ENCODE measurements at regions not wholly inside any gene's neighbourhood (a gene's known extent, or its start where the extent isn't known, plus 50 kb on each side); places are given as distances from the start of the nearest gene placed in this dataset.

DNA sequence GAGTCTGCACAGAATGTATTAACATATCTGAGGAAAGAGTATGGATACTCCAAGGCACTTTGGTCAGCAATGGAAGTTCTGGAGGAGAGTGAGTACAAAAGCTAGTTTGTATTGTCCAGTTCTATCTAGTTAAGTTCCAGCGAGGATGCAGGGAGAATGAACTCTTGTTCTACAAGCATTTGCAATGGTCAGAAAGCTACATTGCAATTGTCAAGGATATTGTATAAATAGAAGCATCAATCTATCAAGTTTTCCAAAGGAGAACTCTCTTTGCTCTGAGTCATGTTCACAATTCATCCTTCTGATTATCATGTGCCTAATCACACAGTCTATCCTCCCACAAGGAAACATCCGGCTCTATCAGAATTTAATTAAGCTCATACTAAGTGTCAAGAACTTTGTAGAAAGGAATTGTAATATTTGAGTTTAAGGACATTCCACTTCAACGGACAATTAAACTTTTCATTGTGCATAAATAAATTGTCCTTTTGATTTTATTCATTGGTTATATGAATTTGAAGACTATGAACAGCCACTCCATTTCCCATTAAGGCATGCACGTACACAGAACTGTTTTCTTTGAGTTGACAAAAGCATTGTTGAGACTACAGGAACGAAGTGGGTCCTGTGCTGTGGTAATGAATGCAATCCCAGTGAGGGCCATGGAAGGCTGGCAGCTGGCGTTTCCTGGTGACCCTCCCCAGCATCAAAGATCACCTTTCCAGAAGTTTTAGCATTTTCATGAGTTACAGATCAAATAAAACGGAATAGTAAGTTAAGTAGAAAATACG is 973.5 kb upstream of the GOT2 start:
- no peak for DNase-seq (ENCODE audit: low read depth)

DNA sequence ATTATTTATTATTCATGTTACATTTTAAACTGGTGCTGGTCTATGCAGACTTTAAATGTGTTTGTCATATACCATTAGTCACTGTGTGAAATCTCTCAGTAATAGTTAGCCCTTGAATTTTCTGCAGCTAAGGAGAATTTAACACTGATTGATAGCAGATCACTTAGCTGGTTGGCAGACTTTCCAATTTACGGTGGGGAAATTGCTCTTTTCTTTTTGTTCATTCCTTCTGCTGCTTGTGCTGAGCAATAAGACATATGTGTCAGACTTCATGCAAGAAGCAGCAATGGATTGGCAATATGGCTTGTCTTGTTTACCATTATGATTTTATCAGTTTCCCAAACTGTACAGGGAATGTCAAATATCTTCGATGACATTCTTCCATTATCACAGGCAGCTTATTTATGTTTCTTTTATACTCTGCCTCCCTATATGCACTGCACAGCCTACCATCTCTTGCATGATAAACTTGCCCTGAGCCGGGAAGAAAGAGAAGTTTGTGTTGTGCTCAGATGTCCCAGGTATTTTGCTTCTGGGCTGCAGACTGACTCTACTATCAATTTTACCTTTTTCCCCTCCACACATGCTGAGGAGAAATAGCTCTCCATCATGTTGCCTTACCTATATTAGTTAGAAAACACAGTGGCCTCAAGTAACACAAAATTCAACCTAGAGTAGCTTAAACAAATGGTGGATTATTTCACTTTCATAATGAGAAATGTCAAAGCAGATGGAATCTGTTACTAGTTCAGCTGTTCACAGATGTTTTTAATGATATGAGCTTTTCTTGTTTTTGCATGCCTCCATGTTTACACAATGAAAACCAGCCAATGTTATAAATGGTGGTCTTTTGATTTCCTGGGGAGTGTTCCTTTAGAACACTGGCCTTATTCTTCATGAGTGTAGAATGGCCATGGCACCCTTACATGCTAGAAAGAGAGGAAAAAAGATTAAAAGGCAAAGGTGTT is 968.1 kb upstream of the GOT2 start:
- no peak for DNase-seq (ENCODE audit: low read depth)

DNA sequence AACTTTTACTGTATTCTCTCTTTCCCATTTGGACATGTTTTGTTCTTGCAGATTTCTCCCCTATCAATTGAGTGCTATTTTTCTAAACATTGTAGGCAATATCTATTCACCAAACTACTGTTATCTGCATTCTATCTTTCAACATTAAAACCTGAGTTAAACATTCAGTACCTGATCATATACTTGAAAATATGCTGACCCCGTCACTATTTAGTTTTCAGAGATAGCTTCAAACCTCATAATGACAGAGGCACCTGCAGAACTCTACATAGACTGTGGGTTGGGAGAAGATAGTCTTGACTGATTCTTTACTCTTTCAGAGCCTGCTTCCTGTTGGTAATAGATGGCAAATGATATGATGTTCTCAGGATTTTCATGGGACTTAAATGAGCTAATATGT is 965.7 kb upstream of the GOT2 start:
- no peak for DNase-seq (ENCODE audit: low read depth)

DNA sequence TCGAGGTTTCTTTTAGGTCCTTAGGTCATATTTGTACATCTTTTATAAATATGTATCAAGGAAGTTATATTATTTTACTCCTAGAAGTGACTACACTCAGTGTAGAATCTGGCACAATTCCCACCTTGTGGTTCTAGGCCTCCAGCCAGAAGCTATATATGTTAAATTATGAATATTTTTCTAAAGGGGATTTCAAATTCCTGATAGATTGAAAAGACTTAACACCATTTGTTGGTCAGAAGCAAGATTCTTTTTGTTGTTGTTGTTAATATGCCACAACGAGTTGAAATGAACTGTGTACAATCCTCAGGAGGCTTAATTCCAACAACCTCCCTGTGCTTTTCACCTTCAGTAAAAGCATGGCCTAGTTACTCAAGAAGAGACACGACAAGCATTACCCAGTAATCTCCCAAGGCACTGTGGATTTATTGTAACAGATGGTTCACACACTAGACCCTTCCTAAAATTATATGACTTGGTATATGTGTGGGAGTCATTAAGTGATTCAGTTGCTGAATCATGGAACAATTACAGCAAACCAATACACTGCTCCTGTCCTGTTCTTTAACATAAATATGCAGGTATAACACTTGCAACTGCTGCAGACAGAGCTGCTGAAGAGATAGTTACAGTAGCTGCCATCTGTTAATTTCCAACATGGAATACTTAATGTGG is 964.4 kb upstream of the GOT2 start:
- DNase-seq (ENCODE audit: low read depth) = peak; percentile 40

DNA sequence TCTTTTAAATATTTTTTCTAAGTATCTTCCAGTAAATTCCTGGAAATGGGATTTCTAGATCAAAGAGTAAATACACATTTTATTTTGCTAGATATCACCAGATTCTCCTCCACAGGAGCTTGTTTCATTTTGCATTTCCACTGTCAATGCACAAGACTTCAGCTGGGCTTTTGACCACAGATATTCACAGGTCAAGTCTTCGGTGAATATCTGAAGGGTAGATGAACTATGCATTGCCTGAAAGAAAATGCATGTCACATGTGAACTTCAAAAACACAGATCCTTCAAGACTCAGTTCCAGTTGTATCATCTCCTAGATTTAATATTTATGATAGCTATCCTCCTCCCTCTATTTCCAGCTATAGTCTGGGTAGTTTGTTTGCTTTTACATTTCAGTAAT is 963.6 kb upstream of the GOT2 start:
- DNase-seq (ENCODE audit: low read depth) = no peak

DNA sequence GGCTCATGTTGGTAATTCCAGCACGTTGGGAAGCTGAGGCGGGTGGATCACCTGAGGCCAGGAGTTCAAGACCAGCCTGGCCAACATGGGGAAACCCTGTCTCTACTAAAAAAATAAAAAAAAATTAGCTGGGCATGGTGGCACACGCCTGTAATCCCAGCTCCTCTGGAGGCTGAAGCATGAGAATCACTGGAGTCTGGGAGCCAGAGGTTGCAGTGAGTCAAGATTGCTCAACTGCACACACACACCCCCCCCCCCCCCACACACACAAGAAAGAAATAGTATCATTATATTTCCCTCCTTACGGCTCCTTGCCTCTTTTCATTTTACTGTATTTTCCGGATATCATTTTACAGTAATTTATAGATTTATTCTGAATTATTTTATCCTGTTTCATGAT is 963.1 kb upstream of the GOT2 start:
- DNase-seq (ENCODE audit: low read depth) = peak; percentile 3

DNA sequence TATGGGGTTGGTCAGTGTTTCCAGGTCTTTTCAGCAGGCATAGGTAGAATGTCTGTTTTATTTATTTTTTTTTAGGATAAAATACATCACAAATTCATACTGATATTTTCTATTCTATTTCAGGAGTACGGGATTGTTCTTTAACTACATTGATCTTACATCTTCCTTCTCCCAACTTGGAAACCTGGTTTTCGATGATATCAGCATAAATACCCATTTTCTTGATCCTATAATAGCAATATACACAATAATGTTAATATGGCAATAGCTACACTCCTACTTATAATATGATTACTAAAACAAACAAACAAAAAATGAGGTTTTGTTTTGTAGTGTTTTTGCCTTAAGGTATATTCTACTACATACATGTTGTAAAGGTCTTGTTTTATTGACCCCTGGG is 962.4 kb upstream of the GOT2 start:
- no peak for DNase-seq (ENCODE audit: low read depth)

DNA sequence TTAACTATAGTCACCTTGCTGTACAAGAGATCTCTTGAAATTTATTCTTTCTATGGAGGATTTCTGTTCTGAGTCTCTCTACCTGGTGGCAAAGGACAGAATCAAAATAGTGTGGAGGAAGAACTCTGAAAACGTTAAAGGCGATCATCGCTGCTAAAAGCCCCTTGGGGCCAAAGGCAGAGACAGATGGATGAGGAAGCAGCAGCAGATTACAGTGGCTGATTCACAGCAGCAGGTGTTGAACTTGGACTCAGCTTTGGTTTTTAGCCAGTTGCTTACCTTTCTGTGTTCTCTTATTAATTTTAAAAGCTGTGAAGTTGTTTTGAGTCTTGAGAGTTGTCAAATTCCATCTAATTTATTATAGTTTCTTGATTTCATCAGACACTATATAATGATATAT is 956.1 kb upstream of the GOT2 start:
- no peak for DNase-seq (ENCODE audit: low read depth)

DNA sequence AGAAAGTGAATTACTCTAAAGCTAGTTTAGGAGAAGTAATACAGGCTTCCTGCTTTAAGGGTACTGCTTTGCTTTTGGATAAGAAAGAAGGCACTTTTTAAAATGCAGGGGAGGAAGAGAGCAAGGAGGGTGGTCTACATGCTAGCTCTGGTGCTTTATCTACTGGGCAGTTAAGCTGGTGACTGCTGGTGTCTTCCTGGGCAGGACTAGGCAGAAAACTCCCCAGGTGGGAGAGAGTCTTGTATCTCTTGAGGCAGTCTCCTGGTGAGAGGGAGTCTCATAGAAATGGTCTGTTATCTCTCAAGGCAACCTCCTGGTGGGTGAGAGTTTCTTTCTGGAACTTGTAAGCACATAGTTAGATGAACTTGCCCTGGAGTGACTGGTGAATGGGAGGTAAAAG is 953.9 kb upstream of the GOT2 start:
- no peak for DNase-seq (ENCODE audit: low read depth)

DNA sequence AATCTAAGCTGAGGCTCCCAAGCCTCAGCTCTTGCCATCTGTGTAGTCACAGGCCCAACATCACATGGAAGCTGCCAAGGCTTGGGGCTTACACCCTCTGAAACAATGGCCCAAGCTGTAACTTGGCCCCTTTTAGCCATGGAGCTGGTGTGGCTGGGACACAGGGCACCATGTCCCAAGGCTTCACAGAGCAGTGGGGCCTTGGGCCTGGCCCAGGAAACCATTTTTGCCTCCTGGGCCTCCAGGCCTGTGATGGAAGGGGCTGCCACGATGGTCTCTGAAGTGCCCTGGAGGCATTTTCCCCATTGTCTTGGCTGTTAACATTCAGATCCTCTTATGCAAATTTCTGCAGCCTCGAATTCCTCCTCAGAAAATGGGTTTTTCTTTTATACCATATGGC is 952.3 kb upstream of the GOT2 start:
- no peak for DNase-seq (ENCODE audit: low read depth)

DNA sequence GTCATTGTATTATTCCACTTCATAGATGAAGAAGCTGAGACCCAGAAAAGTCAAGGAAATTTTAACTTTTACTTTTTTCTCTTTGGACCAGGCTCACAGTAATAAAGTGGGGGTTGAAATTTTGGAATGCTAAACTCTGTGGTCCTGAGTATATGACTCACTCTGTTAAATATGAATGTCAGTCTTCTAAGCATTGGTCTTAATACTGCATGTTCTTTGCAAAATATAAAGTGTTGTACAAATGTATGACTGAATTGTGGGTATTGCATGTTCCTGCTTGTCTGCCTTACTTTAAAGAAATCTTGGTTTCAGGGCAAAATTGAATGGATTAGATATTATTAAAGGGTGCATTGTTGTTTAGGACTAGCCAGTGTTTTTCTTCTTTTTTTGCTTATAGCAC is 950.8 kb upstream of the GOT2 start:
- no peak for DNase-seq (ENCODE audit: low read depth)

DNA sequence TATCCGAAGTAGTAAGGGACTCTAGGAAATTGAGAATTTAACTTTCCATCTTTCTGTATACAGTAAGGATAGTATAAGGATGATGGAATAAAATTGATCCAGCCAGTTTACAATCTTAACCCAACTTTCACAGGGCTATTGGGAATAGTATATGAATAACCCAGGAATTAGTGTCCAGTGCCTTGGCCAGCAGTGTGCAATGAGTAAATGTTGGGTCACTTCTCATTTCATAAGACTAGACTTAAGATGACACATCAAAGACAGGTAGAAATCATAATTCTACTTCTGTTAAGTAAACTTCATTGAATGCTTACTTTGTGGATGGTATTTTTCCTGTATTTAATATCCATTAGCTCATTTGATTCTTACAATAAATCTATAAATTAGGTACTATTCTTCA is 949.6 kb upstream of the GOT2 start:
- DNase-seq (ENCODE audit: low read depth) = peak; percentile 40

DNA sequence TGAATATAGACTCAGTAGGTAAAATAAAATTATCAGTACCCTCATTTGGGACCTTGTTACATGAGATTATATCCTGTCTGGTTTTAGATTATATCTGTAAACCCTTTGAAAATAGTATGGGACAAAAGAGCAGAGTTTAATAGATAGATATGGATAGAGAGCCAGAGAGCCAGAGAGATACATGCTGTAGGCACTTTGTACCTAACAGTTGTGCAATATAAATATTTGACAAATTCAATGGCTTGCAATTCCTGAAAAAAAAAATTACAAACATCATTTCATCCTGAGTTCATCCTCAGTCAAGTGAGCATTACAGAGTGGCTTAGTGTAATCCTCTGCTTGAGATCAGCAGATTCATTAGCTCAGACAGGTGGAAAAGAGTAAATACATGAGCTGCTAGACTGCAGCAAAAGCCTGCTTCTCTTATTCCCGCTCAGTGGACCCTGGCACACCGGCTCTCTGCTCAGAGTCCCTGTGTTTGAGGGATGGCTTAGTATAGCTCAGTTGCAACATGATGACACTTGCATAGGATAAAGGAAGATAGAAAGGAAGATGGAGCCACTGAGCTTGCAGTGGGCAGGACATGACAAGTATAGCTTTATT is 931.6 kb upstream of the GOT2 start:
- DNase-seq (ENCODE audit: low read depth) = no peak

DNA sequence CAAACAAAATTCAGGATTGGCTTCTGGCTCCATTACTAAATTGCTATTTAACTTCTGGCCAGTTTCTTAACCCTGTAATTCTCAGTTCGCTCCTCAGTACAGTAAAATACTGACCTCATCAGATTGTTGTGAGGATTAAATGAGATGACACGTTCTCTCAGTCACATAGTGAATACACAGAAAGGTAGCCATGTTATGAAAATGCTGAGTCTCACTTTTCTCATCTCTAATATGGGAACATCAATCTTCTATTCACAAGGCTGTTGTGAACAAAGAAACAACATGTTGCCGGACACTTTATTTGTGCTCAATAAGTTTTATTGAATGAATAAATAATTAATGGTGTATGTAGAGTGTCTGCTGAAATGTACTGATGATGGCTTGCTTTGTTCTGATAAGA is 924.5 kb upstream of the GOT2 start:
- DNase-seq (ENCODE audit: low read depth) = no peak

DNA sequence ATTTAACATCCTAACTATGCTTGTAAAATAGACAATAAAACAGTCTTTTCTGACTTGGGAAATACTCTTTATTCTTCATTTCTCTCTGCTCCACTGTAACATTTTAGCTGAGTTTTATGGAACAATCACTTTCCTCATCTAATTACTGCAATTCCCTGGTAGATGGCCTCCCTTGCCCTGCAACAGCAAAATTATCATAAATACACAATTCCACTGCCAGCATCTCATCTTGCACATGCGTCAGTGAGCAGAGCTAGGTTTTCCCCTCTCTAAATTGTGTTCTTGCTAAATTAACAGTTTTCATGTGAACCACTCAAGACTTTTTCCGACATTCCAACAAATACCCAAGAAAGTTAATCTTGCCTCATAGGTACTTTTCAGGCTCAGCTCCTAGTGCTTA is 920.9 kb upstream of the GOT2 start:
- DNase-seq (ENCODE audit: low read depth) = no peak

DNA sequence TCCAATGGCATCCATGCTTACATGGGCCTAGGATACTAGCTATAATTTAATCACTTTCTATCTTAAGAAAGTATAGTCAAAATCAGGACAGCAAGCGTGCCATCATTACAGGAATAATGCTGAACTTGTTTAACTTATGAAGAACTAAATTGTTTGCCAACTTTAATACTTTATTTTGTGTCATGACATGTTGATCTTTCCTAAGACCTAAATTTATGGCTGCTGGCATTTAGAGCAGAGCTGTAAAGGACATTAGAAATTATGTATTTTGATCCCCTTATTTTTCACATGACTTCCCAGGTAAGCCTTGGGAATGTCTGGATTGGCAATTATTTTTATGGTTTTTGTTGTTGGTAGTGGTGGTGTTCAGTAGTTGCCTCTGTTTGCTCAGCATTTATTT is 920.3 kb upstream of the GOT2 start:
- DNase-seq (ENCODE audit: low read depth) = no peak

DNA sequence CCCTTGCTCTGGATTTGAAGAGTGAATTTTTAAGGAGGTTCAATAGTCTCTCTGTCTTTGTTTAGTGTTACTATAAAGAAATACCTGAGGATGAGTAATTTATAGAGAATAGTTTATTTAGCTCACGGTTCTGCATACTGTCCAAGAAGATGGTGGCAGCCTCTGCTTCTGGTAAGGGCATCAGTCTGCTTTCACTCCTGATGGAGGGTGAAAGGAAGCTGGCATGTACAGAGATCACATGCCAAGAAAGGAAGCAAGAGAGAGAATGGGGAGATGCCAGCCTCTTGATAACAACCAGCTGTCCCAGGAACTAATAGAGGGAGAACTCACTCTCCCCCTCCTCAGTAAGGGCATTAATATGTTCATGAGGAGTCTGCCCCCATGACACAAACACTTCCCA is 917.5 kb upstream of the GOT2 start:
- DNase-seq (ENCODE audit: low read depth) = no peak

DNA sequence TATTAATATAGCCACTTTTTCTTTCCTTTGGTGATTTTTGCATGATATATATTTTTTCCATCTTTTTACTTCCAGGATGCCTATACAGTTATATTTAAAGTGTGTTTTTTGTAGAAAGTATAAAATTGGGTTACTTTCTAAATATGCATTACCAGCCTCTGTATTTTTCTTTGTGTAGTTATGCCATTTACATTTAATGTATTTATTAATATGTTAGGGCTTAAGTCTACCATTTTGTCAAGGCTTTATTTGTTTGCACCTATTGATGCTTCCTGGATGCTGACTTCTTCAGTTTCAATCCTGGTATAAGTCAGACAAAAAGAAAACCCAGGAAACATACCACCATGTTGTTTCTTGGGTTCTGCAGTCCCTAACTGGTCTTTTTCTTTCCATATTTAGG is 911.1 kb upstream of the GOT2 start:
- DNase-seq (ENCODE audit: low read depth) = no peak

DNA sequence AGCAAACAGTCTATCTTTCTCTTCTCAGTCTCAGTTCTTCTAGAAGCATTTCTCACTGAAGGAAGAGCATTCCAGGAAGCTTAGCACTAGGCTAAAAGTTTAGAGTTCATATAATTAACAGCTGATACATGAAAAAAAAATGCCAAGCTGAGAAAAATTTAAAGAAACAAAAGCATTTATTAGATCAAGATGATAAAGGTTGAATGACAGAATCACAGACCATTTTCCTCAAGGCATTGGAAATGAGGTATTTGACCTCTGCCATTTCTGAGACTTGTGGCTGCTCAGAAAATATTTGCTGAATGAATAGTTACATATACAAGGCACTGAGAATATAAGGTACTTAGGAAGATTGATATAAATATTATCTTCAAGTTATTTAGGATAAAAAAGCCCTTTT is 901.6 kb upstream of the GOT2 start:
- peak; percentile 91 for DNase-seq (ENCODE audit: low read depth)

DNA sequence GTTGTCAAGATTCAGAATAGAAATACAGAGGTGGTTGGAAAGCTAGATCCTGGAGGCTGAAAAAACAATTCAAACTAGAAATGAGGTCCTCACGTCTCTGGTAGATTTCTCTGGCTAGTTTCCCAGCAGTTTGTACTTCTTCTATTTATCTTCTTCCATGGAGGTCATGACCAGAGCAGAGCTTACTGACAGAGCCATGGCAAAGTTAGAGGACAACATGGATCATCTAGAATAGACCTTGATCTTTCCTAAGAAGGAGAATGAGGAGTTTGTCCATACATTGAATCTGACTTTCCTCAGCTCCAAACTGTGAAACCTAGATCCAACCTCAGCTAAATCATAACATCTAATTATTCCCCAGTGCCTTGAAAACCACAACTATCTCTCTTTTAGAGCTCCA is 900.8 kb upstream of the GOT2 start:
- DNase-seq (ENCODE audit: low read depth) = peak; percentile 6

DNA sequence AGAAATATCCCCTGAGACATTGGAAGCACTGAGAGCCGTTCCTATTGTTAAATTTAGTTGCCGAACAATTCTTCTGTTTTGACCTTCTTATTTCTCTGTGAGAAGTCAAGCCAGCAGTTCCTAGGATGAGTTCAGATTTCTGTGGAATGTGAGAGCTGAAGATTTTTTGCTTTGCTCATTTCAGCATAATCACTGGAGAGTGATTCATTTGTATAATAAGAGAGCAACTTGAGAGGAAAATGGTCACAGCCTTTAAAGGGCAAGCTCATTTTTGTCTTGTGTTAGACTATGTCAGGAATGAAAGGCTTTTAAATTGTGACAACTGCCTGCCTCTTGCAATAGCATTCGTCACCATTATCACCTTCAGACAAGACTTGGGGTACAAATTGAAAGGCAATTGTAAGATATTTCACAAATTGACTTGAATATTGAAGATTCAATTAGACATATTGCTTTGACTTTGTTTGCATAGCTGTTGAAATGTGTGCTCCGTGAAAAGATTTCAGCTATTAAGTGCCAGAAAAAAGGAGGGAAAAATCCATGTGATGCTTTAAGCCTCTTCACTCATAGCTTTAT is 900.0 kb upstream of the GOT2 start:
- DNase-seq (ENCODE audit: low read depth) = peak; percentile 91

DNA sequence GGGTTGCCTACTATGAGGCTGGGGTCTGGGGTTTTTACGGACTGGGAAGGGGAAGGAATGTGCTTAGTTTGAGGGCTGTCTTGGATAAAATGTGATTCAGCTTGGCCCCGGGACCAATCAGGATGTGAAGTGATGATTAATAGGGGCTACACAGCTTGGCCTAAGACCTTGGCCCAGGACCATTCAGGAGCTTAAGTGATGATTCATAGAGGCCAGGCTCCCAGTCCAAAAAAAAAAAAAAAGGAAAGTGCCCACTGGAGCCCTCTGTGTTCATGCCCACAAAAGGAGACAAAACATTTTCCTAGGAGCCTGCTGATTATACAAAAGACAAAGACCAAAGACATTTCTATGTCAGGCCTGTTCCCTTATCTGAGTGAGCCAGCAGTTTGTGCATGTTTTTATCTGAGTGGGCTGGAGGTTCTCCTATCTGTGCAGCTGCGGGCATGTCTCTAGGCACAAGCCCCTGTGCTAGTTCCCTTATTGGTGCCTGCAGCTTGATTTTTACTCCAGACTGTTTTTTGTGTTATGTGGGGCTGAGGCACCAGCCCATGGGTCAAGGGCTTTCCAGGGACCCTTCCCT is 898.2 kb upstream of the GOT2 start:
- DNase-seq (ENCODE audit: low read depth) = peak; percentile 95
